ENCODE measurements at regions not wholly inside any gene's neighbourhood (a gene's known extent, or its start where the extent isn't known, plus 50 kb on each side); places are given as distances from the start of the nearest gene placed in this dataset.

DNA sequence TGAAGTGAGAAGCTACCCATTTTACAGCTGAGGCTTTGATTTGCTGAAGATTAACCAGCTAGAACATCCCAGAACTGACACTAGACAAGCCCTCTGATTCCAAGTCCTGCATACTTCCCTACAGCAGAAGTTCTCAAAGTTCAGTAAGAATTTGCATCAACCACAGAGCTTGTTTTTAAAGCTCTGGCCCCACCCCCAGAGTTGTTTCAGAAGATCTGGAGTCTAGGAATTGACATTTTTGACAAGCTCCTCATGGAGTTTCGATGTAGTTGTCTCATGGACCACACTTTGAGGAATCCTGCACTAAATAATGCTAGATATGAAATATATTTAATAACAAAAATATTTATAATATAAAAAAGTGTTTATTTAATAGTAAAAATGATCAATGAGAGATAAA lies 120.3 kb upstream of the ADAMTS18 start:
- DNase-seq, result no peak

GRCh38 chr16:77555791-77556190 lies 121.0 kb upstream of the ADAMTS18 start:
- DNase-seq, result no peak

DNA sequence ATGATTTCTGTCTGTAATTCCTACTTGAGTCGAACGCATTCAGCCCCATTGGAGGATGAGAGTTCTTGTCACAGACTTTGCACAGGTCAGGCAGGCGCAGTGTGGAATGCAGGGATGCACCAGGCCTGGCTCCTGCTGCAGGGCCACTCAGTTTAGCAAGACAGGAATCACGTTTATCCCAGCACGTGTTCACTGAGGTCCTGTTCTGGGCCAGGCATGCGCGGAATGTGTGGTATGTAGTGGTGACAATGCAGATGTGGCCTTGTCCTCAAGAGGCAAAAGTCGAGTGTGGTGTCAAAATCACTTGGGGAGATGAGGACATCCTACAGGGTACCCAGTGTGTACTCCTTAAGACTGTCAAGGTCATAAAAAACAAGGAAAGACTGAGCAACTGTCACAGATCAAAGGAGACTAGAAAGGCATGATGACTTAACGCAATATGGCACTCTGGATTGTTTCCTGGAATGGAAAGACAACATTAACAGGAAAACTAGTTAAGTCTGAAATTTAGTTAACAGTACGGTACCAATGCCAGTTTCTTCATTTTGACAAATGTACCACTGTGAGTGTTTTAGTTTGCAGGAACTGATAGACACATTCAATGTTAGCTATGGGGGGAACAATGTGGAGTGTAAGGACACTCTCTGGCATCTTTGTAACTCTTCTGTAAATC lies 121.5 kb upstream of the ADAMTS18 start:
- DNase-seq, result no peak

DNA sequence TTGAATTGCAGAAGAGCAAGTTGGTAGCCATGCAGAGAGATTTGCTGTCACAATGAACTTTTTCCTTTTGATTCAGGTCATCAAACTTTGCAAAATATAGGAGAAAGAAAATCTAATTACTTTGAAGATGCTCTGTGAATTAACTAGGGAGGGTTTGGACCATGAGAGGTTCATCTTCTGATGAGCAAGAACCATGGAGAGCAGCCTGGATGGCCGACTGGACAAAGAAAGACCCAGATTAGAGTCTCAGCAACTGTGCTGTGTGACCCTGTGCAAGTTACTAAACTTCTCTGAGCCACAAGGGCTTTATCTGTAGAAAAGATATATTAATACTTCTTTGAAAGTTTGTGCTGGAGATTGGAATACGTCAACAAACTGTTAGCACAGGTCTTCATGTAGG lies 122.6 kb upstream of the ADAMTS18 start:
- no peak for DNase-seq

GRCh38 chr16:77558786-77559185 lies 124.0 kb upstream of the ADAMTS18 start:
- DNase-seq, result no peak

- no peak for DNase-seq
Observed at GRCh38 chr16:77562497-77562896, 127.7 kb upstream of the ADAMTS18 start.

- no peak for DNase-seq
Observed at GRCh38 chr16:77564791-77565390, 130.1 kb upstream of the ADAMTS18 start.

DNA sequence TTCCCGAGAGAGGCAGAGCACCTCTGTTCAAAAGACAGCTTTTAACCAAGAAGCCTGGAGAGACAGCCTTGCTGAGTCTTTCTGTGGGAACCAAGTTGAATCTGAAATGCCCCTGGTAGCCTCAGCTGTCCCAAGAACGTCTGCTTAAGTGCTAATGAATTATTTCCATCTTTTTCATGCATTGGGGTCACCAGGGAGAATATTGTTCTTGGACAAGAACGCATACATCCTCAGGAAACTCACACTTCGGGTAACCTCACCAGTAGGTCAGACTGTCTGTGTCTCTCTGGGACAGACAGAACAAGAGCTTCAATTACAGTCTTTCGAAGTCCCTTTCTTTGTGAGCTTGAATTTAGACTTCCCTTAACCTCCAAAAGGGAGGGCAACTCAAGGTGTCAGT lies 134.6 kb upstream of the ADAMTS18 start:
- DNase-seq, result no peak

- no peak for DNase-seq
Observed at GRCh38 chr16:77570574-77570973, 135.7 kb upstream of the ADAMTS18 start.

DNA sequence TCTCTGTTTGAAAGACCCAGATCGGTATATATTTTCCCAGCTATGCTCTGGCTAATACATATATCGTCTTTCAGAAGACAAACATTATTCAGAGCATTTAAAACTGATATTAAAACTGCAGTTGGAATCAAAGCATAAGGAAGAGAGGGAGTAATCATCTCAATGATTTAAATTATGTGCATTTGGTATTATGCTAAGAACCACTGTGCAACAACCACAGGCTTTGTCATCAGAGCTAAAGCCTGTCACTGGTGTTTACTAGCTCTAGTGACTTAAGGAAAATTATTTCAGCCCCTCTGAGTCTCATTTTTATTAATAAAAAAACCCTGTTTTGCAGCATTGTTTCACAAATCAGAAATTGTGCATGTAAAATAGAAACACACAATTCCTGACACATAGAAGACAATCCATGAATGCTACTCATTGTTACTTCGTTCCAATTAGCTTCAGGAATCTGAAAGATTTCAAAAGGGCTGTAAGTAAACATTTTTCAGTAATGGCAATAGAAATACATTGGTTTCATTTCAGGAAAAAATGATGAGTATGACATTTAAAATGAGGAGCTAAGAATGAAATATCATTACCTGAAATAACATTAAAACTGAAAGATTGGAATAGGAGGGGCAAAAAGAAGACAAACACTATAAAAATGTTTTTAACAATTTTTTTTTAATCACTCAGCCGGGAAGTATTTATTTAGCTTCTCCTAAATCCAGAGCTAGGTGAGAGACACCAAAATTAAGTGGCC lies 136.5 kb upstream of the ADAMTS18 start:
- DNase-seq, result no peak

DNA sequence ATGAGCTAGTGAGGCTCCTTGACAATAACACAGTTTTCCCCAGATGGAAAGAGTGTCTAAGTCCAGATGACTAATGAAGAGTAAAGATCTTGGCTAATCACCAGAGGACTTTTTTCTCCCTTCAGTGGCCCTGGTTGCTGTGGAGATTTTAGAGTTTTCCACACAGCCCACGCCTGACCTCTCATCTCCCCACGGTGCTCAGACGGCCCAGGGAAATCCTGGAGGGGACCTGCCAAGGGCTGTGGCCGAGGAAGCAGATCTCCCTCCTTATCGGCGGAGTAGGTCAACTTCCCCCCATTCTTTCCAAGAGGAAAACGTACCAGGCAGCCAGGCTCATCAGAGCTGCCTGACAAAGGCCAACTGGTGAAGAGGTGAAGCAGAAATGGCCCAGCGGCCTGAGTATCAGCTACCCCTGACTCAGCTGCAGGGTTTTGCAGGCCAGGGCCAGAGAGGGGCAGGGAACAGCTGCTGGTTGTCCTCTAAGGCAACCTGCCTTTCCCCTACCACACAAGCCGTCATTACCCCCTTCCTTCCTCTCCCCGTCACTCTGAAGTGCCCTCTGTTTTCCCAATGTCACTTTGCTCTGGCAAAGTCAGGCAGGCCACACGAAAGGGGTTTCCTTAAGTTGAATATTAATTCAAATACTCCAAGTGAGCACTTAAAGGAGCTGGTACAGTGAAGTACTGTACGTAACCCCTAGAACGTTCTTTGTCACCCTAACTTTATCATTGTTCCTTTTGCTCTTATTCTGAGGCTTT lies 140.2 kb upstream of the ADAMTS18 start:
- DNase-seq, result no peak

DNA sequence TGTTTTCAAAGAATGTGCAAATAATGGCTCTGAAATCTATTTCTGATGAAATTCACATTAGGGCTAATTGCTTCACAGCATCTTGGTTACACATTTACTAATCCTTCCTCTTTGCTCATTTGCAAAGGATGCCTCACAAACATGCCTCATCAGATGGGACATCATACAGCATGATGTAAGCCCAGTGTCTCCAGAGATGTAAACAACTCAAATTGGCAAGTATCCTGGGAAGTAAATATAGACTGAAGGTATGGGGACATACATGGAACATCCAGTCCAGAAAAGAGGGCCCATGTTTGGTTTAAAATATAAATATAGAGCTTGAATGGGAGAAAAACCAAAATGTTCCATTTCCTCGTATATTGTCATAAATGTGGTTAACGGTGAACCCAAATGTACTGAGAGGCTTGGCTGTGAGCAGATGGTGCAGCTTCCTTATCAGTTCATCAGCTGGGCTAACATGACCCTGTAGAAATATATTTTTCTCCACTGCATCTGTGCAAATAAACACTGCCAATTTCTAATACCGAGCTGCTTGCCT lies 142.9 kb upstream of the NUDT7 start:
- DNase-seq, result peak; percentile 15

DNA sequence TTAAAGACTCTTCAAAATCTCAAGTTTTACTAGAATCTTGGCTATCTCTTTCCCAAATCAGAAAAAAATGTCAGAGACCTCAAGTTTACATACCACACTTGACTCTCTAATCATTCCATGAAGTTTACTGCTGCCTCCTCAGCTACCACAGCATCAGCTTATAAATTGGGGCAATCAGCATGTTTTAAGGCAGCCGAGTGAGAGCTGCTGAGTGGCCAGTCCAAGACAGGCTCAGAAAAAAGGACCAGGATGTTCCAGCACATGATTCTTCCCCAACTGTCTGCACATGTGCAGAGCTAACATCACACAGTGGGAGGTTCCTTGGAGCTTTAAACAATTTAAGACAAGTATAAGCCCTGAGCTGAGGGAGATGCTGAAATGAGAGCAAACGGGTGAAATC lies 140.6 kb upstream of the NUDT7 start:
- no peak for DNase-seq

DNA sequence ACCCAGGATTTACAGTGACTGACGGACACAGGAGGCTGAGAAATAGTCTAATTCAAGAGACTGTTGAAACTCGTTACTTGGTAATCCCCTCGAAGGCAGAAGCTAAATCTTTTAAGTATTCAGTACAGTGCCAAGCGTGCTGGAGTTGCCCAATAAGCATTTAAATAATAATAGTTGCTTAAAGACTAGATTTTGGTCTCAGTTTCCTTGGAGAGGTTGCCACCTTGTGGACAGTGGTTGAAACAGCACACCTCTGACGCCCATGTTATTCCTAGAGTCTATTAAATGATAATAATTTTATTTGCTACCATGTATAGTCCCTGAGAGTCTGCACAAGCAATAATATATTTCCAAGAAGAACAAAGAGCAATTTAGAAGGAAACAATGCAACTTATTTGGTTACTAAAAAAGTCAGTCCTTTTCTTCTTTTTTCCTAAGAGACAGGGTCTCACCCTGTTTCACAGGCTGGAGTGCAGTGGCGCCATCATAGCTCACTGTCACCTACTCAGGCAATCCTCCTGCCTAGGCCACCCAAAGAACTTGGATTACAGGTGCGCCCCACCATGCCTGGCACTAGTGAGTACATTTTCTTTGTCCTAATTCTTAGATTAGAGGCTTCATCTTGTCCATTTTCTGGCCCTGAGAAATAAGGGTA lies 138.0 kb upstream of the NUDT7 start:
- DNase-seq, result no peak

DNA sequence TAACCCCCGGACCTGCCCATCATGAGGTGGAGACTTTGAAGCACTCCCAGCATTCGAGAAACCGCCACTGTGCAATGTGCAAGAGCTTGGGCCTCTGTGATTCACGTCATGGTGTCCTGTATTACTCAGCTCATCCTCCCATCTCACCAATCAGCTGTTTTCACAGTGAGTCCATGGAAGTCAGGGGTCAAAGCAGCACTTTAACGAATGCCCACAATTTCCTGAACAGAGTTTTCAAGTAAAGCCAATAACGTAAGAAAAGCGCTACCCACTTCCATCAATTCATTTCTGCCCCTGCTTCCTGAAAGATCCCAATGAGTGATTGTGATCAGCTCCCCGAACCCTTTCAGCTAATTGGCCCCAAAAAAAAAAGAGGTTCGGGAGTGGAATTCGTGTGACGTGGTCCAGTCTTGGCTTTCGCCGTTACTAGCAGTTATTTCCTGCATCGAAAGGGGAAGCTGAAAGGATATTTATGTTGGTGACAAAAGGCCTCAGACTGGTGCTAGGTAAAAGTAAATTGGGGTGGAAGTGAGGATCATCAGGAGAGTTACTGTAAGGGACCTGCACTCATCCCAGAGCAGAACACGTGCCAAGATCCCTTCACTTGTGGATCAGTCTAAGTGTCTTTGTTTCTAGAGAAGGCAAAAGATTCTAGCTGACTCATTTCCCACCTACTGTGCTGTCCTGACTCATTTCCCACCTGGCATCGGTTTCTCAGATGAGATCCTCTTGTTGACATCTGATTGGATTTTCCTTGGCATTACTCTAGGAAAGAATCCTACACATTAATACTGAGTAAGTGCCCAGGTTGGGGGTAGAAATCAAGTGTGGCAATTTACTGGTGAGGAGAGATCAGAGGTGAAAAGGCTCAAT lies 136.7 kb upstream of the NUDT7 start:
- DNase-seq, result no peak

- DNase-seq, result no peak
Observed at GRCh38 chr16:77588389-77588788, 133.9 kb upstream of the NUDT7 start.

- DNase-seq, result no peak
Observed at GRCh38 chr16:77589071-77589765, 133.1 kb upstream of the NUDT7 start.

DNA sequence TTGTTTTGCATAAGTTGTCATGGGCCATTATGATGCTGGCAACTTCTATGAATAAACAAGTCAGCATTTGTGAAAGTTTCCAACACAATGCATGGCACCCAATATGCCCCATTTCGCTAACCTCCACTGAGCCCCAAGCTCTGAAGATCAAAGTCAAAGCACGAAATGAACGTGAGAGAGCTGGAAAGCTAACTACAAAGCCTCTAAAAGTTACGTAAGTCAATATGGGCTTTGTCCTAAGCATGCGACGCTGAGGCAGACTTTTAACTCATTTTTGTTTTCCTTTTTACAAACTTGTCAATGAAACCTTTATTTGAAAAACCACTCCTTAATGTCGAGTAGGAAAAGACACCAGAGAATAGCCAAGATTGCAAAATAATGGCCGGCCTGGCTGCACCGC lies 131.6 kb upstream of the NUDT7 start:
- no peak for DNase-seq

GRCh38 chr16:77591347-77591746 lies 131.0 kb upstream of the NUDT7 start:
- DNase-seq, result no peak

- no peak for DNase-seq
Observed at GRCh38 chr16:77592021-77592420, 130.3 kb upstream of the NUDT7 start.

GRCh38 chr16:77594057-77594456 lies 128.3 kb upstream of the NUDT7 start:
- DNase-seq, result no peak
